ENCODE measurements at regions not wholly inside any gene's neighbourhood (a gene's known extent, or its start where the extent isn't known, plus 50 kb on each side); places are given as distances from the start of the nearest gene placed in this dataset.

- Histone ChIP-seq H3K9me3 (no peaks in the 10 kb centered on the region), H3K4me1 (ENCODE audit: control insufficient read depth in 1 of 2, insufficient read depth in 1 of 2, low read depth in 1 of 2, low read length in 1 of 2) (no peaks in the 10 kb centered on the region), H3K4me3 (ENCODE audit: low read depth in 1 of 2, low read length in 1 of 2) (no peak overlapping the region), H3K27me3 (no peaks in the 10 kb centered on the region), H3K27ac (no peak overlapping the region), H3K36me3 (no peaks in the 10 kb centered on the region)
- TF ChIP-seq CTCF (IDR thresholded peaks at IDR 0.05): no peak
Measured at GRCh38 chr11:37572491-37573171, 974.6 kb upstream of the RAG2 start.

GRCh38 chr11:37571246-37571645 is 973.2 kb upstream of the RAG2 start:
- Histone ChIP-seq H3K36me3 (no peaks in the 10 kb centered on the region), H3K9me3 (no peaks in the 10 kb centered on the region), H3K27ac (no peak overlapping the region), H3K4me3 (ENCODE audit: low read depth in 1 of 2, low read length in 1 of 2) (no peak overlapping the region), H3K4me1 (ENCODE audit: control insufficient read depth in 1 of 2, insufficient read depth in 1 of 2, low read depth in 1 of 2, low read length in 1 of 2) (no peaks in the 10 kb centered on the region), H3K27me3 (no peaks in the 10 kb centered on the region)
- TF ChIP-seq CTCF (IDR thresholded peaks at IDR 0.05): no peak

- TF ChIP-seq CTCF (IDR thresholded peaks at IDR 0.05): no peak
- Histone ChIP-seq H3K36me3 (no peaks in the 10 kb centered on the region), H3K4me3 (ENCODE audit: low read depth in 1 of 2, low read length in 1 of 2) (no peak overlapping the region), H3K9me3 (no peaks in the 10 kb centered on the region), H3K27ac (no peak overlapping the region), H3K27me3 (no peaks in the 10 kb centered on the region), H3K4me1 (ENCODE audit: control insufficient read depth in 1 of 2, insufficient read depth in 1 of 2, low read depth in 1 of 2, low read length in 1 of 2) (no peaks in the 10 kb centered on the region)
Measured at GRCh38 chr11:37560991-37561390, 963.0 kb upstream of the RAG2 start.

GRCh38 chr11:37560346-37560745 is 962.3 kb upstream of the RAG2 start:
- H3K36me3 ChIP-seq: no peaks in the 10 kb centered on the region
- no peak overlapping the region for H3K27ac ChIP-seq
- TF ChIP-seq CTCF (IDR thresholded peaks at IDR 0.05): no peak
- H3K27me3 ChIP-seq: no peaks in the 10 kb centered on the region
- H3K4me1 ChIP-seq (ENCODE audit: control insufficient read depth in 1 of 2, insufficient read depth in 1 of 2, low read depth in 1 of 2, low read length in 1 of 2): no peaks in the 10 kb centered on the region
- H3K4me3 ChIP-seq (ENCODE audit: low read depth in 1 of 2, low read length in 1 of 2): no peak overlapping the region
- H3K9me3 ChIP-seq: no peaks in the 10 kb centered on the region

GRCh38 chr11:37558619-37559210 is 960.7 kb upstream of the RAG2 start:
- H3K36me3 ChIP-seq: no peaks in the 10 kb centered on the region
- no peaks in the 10 kb centered on the region for H3K27me3 ChIP-seq
- H3K4me1 ChIP-seq (ENCODE audit: control insufficient read depth in 1 of 2, insufficient read depth in 1 of 2, low read depth in 1 of 2, low read length in 1 of 2): no peaks in the 10 kb centered on the region
- H3K9me3 ChIP-seq: no peaks in the 10 kb centered on the region
- no peak overlapping the region for H3K4me3 ChIP-seq (ENCODE audit: low read depth in 1 of 2, low read length in 1 of 2)
- H3K27ac ChIP-seq: no peak overlapping the region
- no peak for TF ChIP-seq CTCF (IDR thresholded peaks at IDR 0.05)

Measured in neutrophil (primary cell).